SK-N-SH (cell line): ENCODE measurements at regions not wholly inside any gene's neighbourhood (a gene's known extent, or its start where the extent isn't known, plus 50 kb on each side); places are given as distances from the start of the nearest gene placed in this dataset.

ENCODE experiments used
- CTCF ChIA-PET: fragments of 300-600, 350-600 bp; formaldehyde crosslinking; extraction: SDS; loops from one replicate; lab custom pipeline; 2021; lab: Yijun Ruan, JAX
- POLR2A ChIA-PET: fragments of 350-600 bp; sonication (Branson Sonifier 250); formaldehyde crosslinking; extraction: SDS; loops from one replicate; lab custom pipeline; 2020; ENCODE audit warnings: antibody characterized with exemption, inconsistent platforms; lab: Yijun Ruan, JAX
- DNase-seq: peaks from one replicate; pipeline ENCODE4 v3.0.0; 2012
- H2AFZ ChIP-seq: fragments of 200-600 bp; sonication (generic); 2 replicates; pipeline ENCODE4 v1.8.1; 2016; ENCODE audit warnings: antibody characterized with exemption, mild to moderate bottlenecking, low read depth
- H3F3A ChIP-seq: fragments of 200-600 bp; sonication (generic); replicated peaks from 2 replicates; pipeline ENCODE3; 2016; ENCODE audit warnings: antibody characterized with exemption, mild to moderate bottlenecking; ENCODE audit not compliant: insufficient read depth
- H3K27ac ChIP-seq, 2 experiments: fragments of 200-500 bp in 1 of 2; fragments of 200-600 bp in 1 of 2; sonication (Bioruptor generic) in 1 of 2; sonication (generic), shearing (Covaris generic) in 1 of 2; 2 replicates each; pipeline versions ENCODE4 v1.5.1 to v1.6.1; 2014 to 2016; ENCODE audit warnings: low read depth in 2 of 2, inconsistent platforms in 1 of 2, low read length in 1 of 2, mild to moderate bottlenecking in 1 of 2, mixed read lengths in 1 of 2
- H3K27me3 ChIP-seq: fragments of 200-600 bp; sonication (generic), shearing (Covaris generic); 2 replicates; pipeline ENCODE4 v1.6.1; 2016; ENCODE audit warnings: mixed run types; ENCODE audit not compliant: insufficient read depth
- H3K36me3 ChIP-seq, 2 experiments: fragments of 200-500 bp in 1 of 2; fragments of 200-600 bp in 1 of 2; sonication (Bioruptor generic) in 1 of 2; sonication (generic) in 1 of 2; replicated peaks in 1 of 2; 2 replicates each; pipeline versions ENCODE3 to v1.5.1; 2014 to 2016; ENCODE audit warnings: low read length in 1 of 2, mild to moderate bottlenecking in 1 of 2; ENCODE audit not compliant: insufficient read depth in 2 of 2, control insufficient read depth in 1 of 2
- H3K4me1 ChIP-seq, 2 experiments: fragments of 200-500 bp in 1 of 2; fragments of 200-600 bp in 1 of 2; sonication (Bioruptor generic) in 1 of 2; sonication (generic), shearing (Covaris generic) in 1 of 2; 2 replicates each; pipeline versions ENCODE4 v1.5.1 to v1.6.1; 2014 to 2016; ENCODE audit warnings: low read depth in 1 of 2, low read length in 1 of 2, mixed run types in 1 of 2; ENCODE audit not compliant: insufficient read depth in 2 of 2, control insufficient read depth in 1 of 2
- H3K4me2 ChIP-seq: fragments of 200-600 bp; sonication (generic), shearing (Covaris generic); 2 replicates; pipeline ENCODE4 v1.6.1; 2017; ENCODE audit warnings: mixed run types
- H3K4me3 ChIP-seq, 2 experiments: fragments of 200-500 bp in 1 of 2; fragments of 200-600 bp in 1 of 2; sonication (Bioruptor generic) in 1 of 2; sonication (generic), shearing (Covaris generic) in 1 of 2; 2 replicates each; pipeline versions ENCODE4 v1.5.1 to v1.8.1; 2014 to 2016; ENCODE audit warnings: low read depth in 2 of 2, inconsistent platforms in 1 of 2, low read length in 1 of 2, mild to moderate bottlenecking in 1 of 2, mixed read lengths in 1 of 2, moderate library complexity in 1 of 2
- H3K79me2 ChIP-seq: fragments of 200-600 bp; sonication (generic); 2 replicates; pipeline ENCODE4 v1.8.1; 2017; ENCODE audit warnings: mild to moderate bottlenecking; ENCODE audit not compliant: insufficient read depth
- H3K9ac ChIP-seq: fragments of 200-600 bp; sonication (generic); 2 replicates; pipeline ENCODE4 v1.6.1; 2017; ENCODE audit warnings: mixed run types
- H3K9me2 ChIP-seq: fragments of 200-600 bp; sonication (generic); 2 replicates; pipeline ENCODE4 v1.6.1; 2017; ENCODE audit warnings: mixed run types
- H3K9me3 ChIP-seq: fragments of 200-600 bp; sonication (generic); 2 replicates; pipeline ENCODE4 v1.6.1; 2017; ENCODE audit warnings: mixed run types, mild to moderate bottlenecking, moderate library complexity
- H4K20me1 ChIP-seq: fragments of 200-600 bp; sonication (generic); 2 replicates; pipeline ENCODE4 v1.6.1; 2017; ENCODE audit warnings: mild to moderate bottlenecking, mixed run types; ENCODE audit not compliant: insufficient read depth
- CHD2 ChIP-seq: fragments of 150-350 bp; IDR thresholded peaks from 2 replicates; pipeline ENCODE4 v1.6.1; 2018; ENCODE audit warnings: low read length; ENCODE audit not compliant: partially characterized antibody
- EP300 ChIP-seq, 2 experiments: IDR thresholded peaks; 2 replicates each; pipeline versions ENCODE4 v1.4.0 to v1.6.1; 2012; ENCODE audit warnings: borderline replicate concordance in 1 of 2, low read depth in 1 of 2, low read length in 1 of 2
- FOSL2 ChIP-seq: IDR thresholded peaks from 2 replicates; pipeline ENCODE4 v1.4.0; 2012; ENCODE audit warnings: low read depth, mild to moderate bottlenecking, moderate library complexity, borderline replicate concordance
- FOXJ3 ChIP-seq: sonication (generic); formaldehyde crosslinking; IDR thresholded peaks from 2 replicates; pipeline ENCODE4 v1.5.1; 2020; ENCODE audit warnings: mild to moderate bottlenecking, missing genetic modification reagents
- GATA2 ChIP-seq: sonication (generic); formaldehyde crosslinking; IDR thresholded peaks from 2 replicates; pipeline ENCODE4 v1.5.0; 2020; ENCODE audit warnings: mild to moderate bottlenecking, missing genetic modification reagents
- MEF2A ChIP-seq: IDR thresholded peaks from 2 replicates; pipeline ENCODE4 v1.4.0; 2012; ENCODE audit warnings: low read depth, borderline replicate concordance
- POLR2AphosphoS5 ChIP-seq: IDR thresholded peaks from 2 replicates; pipeline ENCODE4 v1.6.1; 2012; ENCODE audit warnings: low read depth, low read length
- RAD21 ChIP-seq: IDR thresholded peaks from 2 replicates; pipeline ENCODE4 v1.6.1; 2012; ENCODE audit warnings: mild to moderate bottlenecking, low read length
- RCOR1 ChIP-seq: fragments of 150-350 bp; IDR thresholded peaks from 2 replicates; pipeline ENCODE4 v1.6.1; 2017; ENCODE audit warnings: antibody characterized with exemption, low read length
- RFX5 ChIP-seq: IDR thresholded peaks from 2 replicates; pipeline ENCODE4 v1.6.1; 2012; ENCODE audit warnings: mild to moderate bottlenecking, improper control_type of control experiment, low read length
- RXRA ChIP-seq: IDR thresholded peaks from 2 replicates; pipeline ENCODE4 v1.4.0; 2012; ENCODE audit warnings: low read depth, mild to moderate bottlenecking, borderline replicate concordance
- TEAD4 ChIP-seq: IDR thresholded peaks from 2 replicates; pipeline ENCODE4 v1.4.0; 2012; ENCODE audit warnings: mild to moderate bottlenecking, borderline replicate concordance; ENCODE audit not compliant: insufficient read depth
- USF2 ChIP-seq: fragments of 150-350 bp; IDR thresholded peaks from 2 replicates; pipeline ENCODE4 v1.6.1; 2017; ENCODE audit warnings: antibody characterized with exemption, low read length, low read depth, borderline replicate concordance
- YY1 ChIP-seq: IDR thresholded peaks from 2 replicates; pipeline ENCODE4 v1.4.0; 2012; ENCODE audit warnings: low read depth, mild to moderate bottlenecking
- WGBS: methylation state at CpG from one replicate; pipeline ENCODE4 v1.1.6; 2017; ENCODE audit warnings: low lambda C conversion rate; 5-methylcytosine and 5-hydroxymethylcytosine counted together

GRCh38 chr16:79959226-79959625, 358.7 kb upstream of the MAF start:
- Histone ChIP-seq H2AFZ (no peak overlapping the region), H3K4me3 (no peak overlapping the region), H3K9ac (no peak overlapping the region), H3K79me2 (no peaks in the 10 kb centered on the region), H3K36me3 (no peaks in the 10 kb centered on the region), H3K27me3 (no peaks in the 10 kb centered on the region), H3K9me3 (no peaks in the 10 kb centered on the region), H3K4me2 (no peak overlapping the region), H3K27ac (no peak overlapping the region), H4K20me1 (no peaks in the 10 kb centered on the region), H3K4me1 (peaks cover 0 to 3% of the 10 kb centered on the region in 2 experiments; a peak in 1 of 4 replicates), H3K9me2 (no peaks in the 10 kb centered on the region), H3F3A (no peaks in the 10 kb centered on the region)
- DNase-seq, result no peak
- CTCF ChIA-PET, result no interaction called here
- 9% methylated on average over 1 of the region's 1 CpG for WGBS
- TF ChIP-seq EP300 (IDR thresholded peaks at IDR 0.05; ENCODE audit: borderline replicate concordance in 1 of 2, low read depth in 1 of 2, low read length in 1 of 2), result no peak
- TF ChIP-seq RXRA, result no peak
- no peak for TF ChIP-seq YY1
- no peak for TF ChIP-seq TEAD4
- POLR2A ChIA-PET, result no interaction called here

- H3K27ac ChIP-seq, result no peak overlapping the region
- no peak for DNase-seq
- no peaks in the 10 kb centered on the region for H3K9me2 ChIP-seq
- no peak overlapping the region for H3K4me3 ChIP-seq
- ChIA-PET POLR2A (no interaction called here), CTCF (no interaction called here)
- H3K9ac ChIP-seq, result no peak overlapping the region
- no peaks in the 10 kb centered on the region for H3K27me3 ChIP-seq
- no peak overlapping the region for H3K4me2 ChIP-seq
- H2AFZ ChIP-seq, result no peak overlapping the region
- no peaks in the 10 kb centered on the region for H3K4me1 ChIP-seq
- no peaks in the 10 kb centered on the region for H4K20me1 ChIP-seq
- H3K9me3 ChIP-seq, result no peaks in the 10 kb centered on the region
- TF ChIP-seq RCOR1, result no peak
- TF ChIP-seq POLR2AphosphoS5, result no peak
- TF ChIP-seq FOSL2, result no peak
- TF ChIP-seq RAD21, result no peak
- TF ChIP-seq TEAD4, result no peak
- no peak for TF ChIP-seq MEF2A
- TF ChIP-seq GATA2, result no peak
- TF ChIP-seq FOXJ3 (CRISPR knock-in tag), result no peak
- TF ChIP-seq RFX5, result no peak
- no peak for TF ChIP-seq USF2
- no peak for TF ChIP-seq CHD2
- H3K79me2 ChIP-seq, result no peaks in the 10 kb centered on the region
- WGBS, result 17% methylated on average over 4 of the region's 4 CpGs
- no peaks in the 10 kb centered on the region for H3F3A ChIP-seq
- H3K36me3 ChIP-seq, result no peaks in the 10 kb centered on the region
Observed at GRCh38 chr16:79954921-79955705, 354.6 kb upstream of the MAF start.
